DMS153 treated with DMSO at 0.1 percent for 48 hours (cell line): ENCODE measurements at regions not wholly inside any gene's neighbourhood (a gene's known extent, or its start where the extent isn't known, plus 50 kb on each side); places are given as distances from the start of the nearest gene placed in this dataset.
A peak's percentile ranks its signal among the peaks of the same experiment; 100 is the strongest.
"Not testable (repeated sequence)": the region's sequence is repeated elsewhere in the genome, so short reads cannot be mapped to it uniquely, and the experiment has no call there.

Experiments
- DNase-seq: peaks from one replicate; lab custom pipeline; 2025; ENCODE audit not compliant: unreplicated experiment; lab: John Stamatoyannopoulos, UW

DNA sequence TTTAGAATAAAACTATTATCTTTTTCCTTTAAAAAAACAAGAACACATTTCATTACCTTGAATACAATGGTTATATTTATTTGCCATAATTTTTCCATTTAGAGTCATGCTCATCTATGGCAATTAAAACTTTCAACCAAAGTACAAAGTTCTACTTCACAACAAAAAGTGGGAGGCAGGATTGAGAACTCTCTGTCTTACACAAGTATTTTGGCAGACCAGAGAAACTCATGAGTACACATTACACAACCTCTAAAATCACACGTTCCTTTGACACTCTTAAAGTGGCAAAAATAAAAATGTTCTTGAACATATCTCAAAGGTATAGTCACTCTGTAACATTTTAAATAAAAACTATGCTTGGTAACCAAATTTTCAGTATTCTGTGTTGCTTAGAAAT lies 213.4 kb downstream of the IL15 start:
- no peak for DNase-seq

DNA sequence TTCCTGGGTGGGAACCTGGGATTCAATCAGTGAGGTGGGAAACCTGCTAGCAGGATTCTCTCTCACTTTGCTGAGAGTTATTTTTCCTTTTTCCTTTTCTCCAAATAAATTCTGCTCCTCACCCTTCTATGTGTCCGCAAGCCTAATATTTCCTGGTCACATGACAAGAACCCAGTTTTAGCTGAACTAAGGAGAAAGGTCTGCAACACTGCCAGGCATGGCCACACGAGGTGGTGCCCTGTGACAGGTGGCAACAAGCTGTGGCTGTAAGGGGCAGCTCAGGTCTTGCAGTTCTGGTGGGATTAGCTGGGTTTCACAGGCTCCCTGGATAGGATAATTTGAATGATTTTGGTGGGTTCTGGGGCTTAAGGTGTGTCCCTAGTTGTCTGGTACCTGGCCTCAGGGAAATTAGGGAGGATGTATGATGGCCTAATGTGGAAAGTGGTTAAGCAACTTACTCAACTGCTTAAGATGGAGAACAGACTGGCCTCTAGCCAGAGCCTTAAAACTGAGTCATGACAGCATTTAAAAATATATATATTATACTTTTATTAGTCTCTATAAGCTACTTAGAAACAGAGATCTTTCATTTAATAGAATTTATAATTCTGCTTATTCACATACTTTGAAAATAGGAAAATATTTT lies 215.0 kb downstream of the IL15 start:
- no peak for DNase-seq

GRCh38 chr4:141853091-141853764 lies 216.8 kb downstream of the IL15 start:
- DNase-seq, result peak; percentile 72

DNA sequence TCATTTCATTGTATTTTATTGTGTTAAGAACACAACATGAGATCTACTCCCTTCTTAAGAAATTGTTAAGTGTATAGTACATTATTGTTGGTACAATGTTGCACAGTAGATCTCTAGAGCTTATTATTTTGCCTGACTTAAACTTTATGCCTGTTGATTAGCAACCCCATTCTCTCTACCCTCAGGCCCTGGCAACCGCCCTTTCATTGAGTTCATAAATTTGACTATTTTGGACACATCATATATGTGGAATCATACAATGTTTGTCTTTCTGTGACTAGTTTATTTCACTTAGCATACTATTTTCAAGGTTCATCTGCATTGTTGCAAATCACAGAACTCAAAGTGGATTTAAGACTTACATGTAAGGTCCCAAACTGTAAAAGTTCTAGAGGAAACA lies 222.1 kb downstream of the IL15 start:
- DNase-seq, result no peak

DNA sequence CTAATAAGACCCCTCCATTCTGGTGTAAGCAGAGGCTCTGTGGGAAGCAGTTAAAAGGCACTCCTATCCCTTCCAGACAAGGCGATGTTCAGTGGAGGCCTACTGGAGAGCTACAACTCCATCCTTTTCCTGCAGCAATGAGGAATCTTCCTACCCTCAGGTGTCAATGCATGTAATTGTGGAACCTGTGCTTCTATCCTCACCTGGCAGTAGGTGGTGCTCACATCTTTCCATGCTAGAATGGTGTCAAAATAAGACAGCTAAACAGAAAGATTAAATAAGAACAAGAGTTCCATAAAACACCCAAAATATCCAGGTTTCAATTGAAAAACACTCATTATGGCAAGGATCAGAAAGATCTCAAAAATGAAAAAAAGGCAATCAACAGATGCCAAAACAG lies 224.6 kb downstream of the IL15 start:
- peak; percentile 4 for DNase-seq

DNA sequence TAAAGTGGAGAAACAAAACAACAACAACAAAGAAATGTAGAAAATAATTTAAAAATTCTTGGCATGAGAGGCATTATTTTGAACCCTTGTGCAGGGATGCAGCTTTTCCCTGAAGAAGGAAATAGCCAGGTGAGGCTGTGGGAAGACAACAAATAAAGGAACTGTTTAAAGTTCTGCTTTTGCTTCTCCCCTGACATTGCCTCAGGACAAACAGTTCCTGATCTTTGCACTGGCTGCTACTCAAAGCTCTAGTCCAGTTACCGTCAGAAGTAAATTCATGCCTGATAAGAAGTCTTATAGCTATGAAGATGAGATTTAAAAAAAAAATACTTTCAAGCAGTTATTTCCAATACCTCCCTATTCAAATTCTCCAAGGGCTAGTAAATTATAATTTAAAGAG lies 233.8 kb downstream of the IL15 start:
- no peak for DNase-seq

DNA sequence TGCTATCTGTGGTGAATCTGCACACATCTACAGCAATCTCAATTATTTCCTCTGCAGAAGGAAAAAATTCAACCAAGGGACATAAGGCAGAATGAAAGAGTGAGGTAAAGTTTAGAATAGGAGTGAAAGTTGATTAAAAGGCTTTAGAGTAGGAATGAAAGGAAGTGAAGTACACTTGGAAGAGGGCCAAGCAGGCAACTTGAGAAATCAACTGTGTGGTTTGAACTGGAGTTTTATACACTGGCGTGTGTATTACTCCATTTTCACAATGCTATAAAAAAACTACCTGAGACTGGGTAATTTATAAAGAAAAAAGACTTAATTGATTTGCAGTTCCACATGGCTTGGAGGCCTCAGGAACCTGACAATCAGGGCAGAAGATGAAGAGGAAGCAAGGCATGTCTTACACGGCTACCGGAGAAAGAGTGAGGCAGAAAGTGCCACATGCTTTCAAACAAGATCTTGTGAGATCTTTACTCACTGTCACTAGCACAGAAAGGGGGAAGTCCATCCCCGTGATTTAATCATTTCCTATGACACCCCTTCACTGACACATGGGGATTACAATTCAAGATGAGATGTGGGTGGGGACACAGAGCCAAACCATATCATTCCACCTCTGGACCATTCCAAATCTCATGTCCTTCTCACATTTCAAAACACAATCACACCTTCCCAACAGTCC lies 234.8 kb downstream of the IL15 start:
- no peak for DNase-seq

DNA sequence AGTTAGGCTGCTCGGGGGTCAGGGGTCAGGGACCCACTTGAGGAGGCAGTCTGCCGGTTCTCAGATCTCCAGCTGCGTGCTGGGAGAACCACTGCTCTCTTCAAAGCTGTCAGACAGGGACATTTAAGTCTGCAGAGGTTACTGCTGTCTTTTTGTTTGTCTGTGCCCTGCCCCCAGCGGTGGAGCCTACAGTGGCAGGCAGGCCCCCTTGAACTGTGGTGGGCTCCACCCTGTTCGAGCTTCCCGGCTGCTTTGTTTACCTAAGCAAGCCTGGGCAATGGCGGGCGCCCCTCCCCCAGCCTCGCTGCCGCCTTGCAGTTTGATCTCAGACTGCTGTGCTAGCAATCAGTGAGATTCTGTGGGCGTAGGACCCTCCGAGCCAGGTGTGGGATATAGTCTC lies 246.3 kb downstream of the IL15 start:
- not testable (repeated sequence) for DNase-seq

DNA sequence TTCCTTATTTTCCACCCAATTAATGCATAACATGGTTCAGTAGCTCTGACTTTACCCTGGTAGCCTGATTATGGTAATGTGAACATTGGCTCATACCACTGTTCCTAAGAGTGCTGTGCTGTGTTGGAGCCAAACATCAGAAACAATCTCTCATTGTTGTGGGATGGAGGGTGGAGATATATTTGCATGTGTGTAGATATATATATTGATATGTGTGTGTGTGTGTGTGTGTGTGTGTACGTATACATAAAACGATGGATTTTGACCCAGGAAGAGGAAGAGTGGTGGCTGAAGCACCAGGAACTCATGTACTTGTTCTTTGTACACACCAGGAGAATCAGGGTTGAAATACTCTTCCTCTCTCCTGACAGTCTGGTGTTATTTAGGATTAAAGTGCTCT lies 247.7 kb downstream of the IL15 start:
- DNase-seq, result no peak

GRCh38 chr4:141885112-141885511 lies 248.7 kb downstream of the IL15 start:
- DNase-seq, result no peak

GRCh38 chr4:141890279-141890678 lies 253.9 kb downstream of the IL15 start:
- no peak for DNase-seq

DNA sequence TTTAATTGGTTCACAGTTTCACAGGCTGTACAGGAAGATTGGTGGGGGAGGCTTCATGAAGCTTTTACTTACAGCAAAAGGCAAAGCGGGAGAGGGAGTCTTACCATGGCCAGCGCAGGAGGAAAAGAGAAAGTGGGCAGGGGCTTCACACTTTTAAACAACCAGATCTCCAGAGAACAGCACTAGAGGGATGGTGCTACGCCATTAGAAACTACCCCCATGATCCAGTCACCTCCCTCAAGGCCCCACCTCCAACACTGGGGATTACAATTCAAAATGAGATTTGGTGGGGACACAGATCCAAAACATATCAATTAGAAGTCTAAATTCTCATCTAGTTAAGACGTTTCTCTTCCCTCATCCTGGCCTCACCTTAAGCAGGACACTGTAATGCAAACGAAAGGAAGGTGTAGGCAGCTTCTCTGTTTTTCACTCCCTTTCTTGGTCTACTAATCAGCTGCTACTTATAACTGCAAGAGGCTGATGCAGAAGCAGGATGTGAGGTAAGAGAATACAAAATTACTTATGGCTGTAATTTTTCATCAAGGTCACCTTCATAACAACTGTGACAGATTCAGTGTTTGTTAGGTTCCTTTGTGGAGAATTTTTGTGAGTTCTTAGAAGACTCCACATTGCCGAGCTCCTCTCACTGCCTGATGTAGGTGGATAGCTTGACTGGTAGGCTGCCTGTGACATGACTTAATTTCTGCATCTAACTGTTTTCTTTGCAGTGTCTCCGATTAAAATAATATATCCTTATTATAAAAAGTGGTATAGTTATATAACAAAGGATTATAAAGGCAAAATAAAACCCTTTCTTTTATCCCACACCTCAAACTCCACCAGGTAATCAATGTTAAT lies 255.1 kb downstream of the IL15 start:
- no peak for DNase-seq

DNA sequence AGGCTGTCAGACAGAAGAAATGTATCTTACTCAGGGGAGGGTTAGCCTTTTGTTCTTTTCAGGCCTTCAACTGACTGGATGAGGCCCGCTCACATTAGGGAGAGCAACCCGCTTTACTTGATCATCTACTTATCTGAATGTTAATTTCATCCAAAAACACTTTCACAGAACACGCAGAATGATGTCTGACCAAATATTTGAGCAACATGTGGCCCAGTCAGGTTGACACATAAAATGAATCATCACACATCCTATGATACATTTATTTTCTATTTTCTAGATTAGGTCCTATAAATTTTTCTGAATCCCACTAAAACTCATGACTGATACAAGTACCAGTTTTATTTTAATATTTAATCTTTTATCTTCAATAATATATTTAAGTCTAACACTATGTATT lies 260.3 kb downstream of the IL15 start:
- DNase-seq, result no peak

GRCh38 chr4:141898346-141898745 lies 262.0 kb downstream of the IL15 start:
- no peak for DNase-seq

DNA sequence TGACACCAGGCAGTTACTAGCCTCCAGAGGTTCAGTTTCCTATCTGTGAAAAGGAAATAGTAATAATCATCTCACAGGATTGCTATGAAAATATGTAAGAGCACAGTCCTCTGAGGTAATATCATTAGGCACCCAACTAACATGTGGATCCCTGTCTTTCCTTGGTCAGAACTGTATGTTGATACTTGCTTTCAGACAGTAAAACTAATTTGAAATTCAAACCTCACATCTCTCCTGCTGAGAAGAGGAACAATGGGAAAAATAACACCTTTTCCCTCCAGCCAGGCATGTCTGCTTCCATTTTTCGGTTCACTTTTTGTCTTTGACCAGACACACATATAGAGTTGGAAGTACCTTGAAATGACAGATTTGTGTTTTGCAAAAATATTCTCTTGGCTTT lies 262.7 kb downstream of the IL15 start:
- no peak for DNase-seq

DNA sequence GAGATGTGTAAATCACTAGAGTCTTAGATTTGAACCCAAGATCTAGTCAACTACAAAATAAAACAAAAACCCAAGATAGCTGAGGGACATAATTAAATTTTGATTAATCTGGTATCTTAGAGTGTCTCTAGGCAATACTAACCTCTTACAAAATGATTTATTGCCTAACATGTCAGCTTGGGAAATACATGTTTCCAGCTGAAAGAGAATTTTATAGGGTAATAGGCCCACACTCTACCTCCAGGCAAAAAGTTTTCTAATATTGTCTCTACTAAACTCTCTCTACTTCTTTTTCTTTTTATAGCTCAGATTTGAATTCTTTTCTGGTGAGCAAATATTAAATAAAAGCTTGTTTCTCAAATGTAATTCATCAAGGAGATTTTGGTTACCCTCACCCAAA lies 263.2 kb downstream of the IL15 start:
- DNase-seq, result no peak

DNA sequence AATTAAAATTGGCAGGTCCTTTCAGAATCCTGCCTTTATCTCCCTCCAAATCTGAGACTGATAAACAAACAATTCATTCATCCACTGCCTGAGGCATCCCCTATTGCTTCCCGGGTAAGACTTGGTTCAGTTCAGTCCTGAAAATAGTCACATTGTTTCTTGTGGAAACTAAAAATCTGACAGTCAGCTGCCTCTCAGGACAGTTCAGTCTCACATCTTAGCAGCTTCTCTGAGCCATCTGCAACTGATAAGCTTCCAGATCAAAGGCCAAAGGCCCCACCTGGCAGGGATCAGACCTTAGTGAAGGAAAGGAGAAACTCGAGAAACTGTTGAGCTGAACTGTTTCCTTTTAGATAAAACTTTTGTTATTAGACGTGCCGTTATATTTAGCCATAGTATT lies 264.5 kb downstream of the IL15 start:
- no peak for DNase-seq

DNA sequence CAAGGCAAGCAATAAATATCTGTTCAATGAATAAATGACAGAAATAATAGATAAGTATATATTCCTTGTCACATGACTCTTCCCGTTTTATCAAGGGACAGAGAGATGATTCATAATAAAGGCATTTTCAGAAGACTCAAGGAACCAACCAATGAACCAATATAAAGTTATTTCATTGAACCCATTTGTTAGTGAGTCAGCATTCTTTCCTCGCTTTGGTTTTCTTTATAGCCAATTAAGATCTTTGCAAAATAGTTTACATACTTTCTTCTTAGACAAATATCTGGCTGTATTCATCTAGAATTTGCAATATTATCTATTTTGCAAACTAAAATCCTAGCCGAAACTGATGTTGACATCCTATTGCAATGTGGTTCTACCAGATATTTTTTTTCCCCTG lies 269.4 kb downstream of the IL15 start:
- DNase-seq, result no peak

- no peak for DNase-seq
Observed at GRCh38 chr4:141909541-141909940, 273.2 kb downstream of the IL15 start.

DNA sequence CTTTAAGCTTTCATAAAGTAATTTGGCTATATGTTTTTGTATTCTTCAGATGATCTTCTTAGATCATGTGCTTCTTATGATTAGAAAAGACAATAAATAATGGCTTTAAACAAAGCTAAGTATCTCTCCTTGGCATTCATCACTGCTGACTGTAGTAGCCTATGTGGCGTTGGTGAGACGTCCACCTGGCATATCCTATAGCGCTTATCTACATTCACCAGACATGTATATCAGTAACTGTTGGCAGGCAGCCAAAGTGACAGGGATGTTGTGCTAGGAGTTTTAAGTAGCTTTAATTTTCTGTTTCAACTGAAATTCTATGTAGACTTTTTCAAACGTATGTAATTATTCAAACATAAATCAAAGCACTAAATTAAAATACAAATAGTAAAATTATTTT lies 276.4 kb downstream of the IL15 start:
- DNase-seq, result peak; percentile 37

DNA sequence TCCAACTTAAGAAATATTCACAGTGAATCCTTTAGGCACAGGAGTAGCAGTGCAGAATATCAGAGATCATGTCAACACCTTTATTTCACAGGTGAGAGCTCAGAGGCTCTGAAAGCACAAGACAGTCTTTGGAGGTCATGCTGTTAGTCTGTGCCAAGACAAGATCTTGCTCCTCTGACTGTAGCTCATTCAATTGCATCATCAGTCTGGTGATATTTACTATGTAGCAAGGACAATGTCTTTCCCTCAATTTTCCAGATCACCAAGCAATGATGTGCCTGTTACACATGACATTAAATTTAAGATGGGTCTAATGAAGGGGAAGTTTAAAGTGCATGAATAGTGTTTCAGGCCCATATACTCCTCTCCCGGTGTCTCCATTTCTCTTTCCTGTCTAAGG lies 277.5 kb downstream of the IL15 start:
- DNase-seq, result no peak

DNA sequence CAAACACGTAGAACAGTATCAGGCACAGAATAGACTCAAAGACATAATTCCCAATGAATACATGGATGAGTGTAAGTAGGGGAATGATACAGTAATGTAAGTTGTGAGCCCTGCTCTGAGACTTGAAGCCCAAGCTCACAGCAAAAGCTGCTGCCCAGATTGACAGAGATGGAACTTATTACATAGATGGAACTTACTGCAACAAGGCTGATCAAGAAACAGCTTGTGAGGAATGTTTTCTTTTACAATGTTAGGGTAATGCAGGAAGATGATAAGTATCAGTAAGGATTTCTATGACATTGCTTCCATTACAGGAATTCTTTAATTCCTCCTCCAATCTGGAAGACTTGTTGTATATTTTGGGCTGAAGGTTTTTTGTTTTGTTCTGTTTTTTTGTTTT lies 278.4 kb downstream of the IL15 start:
- no peak for DNase-seq
